Transverse colon (tissue), 3 donors: ENCODE measurements at regions not wholly inside any gene's neighbourhood (a gene's known extent, or its start where the extent isn't known, plus 50 kb on each side); places are given as distances from the start of the nearest gene placed in this dataset.

Experiments
- EP300 ChIP-seq: sonication (generic); formaldehyde crosslinking; IDR thresholded peaks from one replicate; pipeline ENCODE4 v1.6.1; 2017; ENCODE audit warnings: antibody characterized with exemption, low read depth
- POLR2A ChIP-seq: fragments of 450-650 bp; IDR thresholded peaks from one replicate; pipeline ENCODE4 v1.6.1; 2016; ENCODE audit warnings: antibody characterized with exemption, mild to moderate bottlenecking, moderate library complexity
- TF ChIP-seq, protein P1 (sequence below), 5 experiments: fragments of 200-600 bp in 3 of 5; fragments of 450-650 bp in 2 of 5; sonication (generic) in 3 of 5; IDR thresholded peaks; 1 replicate in 2 of 5; 2 replicates in 3 of 5; pipeline ENCODE4 v1.5.1; 2016 to 2017; ENCODE audit warnings: antibody characterized with exemption in 5 of 5, inconsistent platforms in 3 of 5, mild to moderate bottlenecking in 2 of 5, moderate library complexity in 1 of 5

DNA sequence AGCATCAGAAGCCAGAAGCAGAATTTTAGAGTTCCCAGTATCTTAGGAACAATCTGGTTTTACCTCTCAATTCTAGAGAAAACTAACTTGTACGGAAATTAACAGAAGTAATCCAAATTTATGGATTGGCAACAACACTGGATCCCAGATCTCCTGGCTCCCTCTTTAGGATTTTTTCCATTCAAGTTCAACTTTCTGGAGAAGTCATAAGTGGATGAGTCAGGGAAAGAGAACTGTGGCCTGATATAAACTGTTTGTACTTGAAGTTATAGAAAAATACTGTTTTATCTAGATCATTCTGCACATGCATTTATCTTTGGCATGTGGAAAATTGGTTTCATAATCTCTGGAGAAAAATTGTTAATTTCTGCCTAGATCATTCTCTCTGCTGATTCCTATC, 380.4 kb downstream of the PCDH7 start:
- TF ChIP-seq, protein P1, sequence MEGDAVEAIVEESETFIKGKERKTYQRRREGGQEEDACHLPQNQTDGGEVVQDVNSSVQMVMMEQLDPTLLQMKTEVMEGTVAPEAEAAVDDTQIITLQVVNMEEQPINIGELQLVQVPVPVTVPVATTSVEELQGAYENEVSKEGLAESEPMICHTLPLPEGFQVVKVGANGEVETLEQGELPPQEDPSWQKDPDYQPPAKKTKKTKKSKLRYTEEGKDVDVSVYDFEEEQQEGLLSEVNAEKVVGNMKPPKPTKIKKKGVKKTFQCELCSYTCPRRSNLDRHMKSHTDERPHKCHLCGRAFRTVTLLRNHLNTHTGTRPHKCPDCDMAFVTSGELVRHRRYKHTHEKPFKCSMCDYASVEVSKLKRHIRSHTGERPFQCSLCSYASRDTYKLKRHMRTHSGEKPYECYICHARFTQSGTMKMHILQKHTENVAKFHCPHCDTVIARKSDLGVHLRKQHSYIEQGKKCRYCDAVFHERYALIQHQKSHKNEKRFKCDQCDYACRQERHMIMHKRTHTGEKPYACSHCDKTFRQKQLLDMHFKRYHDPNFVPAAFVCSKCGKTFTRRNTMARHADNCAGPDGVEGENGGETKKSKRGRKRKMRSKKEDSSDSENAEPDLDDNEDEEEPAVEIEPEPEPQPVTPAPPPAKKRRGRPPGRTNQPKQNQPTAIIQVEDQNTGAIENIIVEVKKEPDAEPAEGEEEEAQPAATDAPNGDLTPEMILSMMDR (IDR thresholded peaks at IDR 0.05): no peak
- no peak for TF ChIP-seq EP300
- TF ChIP-seq POLR2A: no peak
